Stomach (tissue), 8 donors: ENCODE measurements at regions not wholly inside any gene's neighbourhood (a gene's known extent, or its start where the extent isn't known, plus 50 kb on each side); places are given as distances from the start of the nearest gene placed in this dataset.

Experiments
- DNase-seq, 2 donors: peaks; one replicate each; pipeline versions ENCODE4 v3.0.0 to v3.0.0-alpha.2; 2013 to 2019
- H3K27ac ChIP-seq, 5 donors: fragments of 200-600 bp in 4 of 5; sonication (generic) in 4 of 5; one replicate each; pipeline ENCODE4 v1.5.1; 2013 to 2019; ENCODE audit warnings: mild to moderate bottlenecking in 1 of 5, moderate library complexity in 1 of 5
- H3K27me3 ChIP-seq, 3 donors: fragments of 200-600 bp; sonication (generic); one replicate each; pipeline ENCODE4 v1.5.1; 2017 to 2019; ENCODE audit warnings: mixed run types in 1 of 3
- H3K36me3 ChIP-seq, 4 donors: fragments of 200-600 bp; sonication (generic); 1 replicate in 3 of 4; 2 replicates in 1 of 4; pipeline ENCODE4 v1.5.1; 2016 to 2019
- H3K4me1 ChIP-seq, 4 donors: fragments of 200-600 bp; sonication (generic); one replicate each; pipeline ENCODE4 v1.5.1; 2016 to 2019
- H3K4me3 ChIP-seq, 4 donors: fragments of 200-600 bp; sonication (generic) in 3 of 4; one replicate each; pipeline ENCODE4 v1.5.1; 2016 to 2019; ENCODE audit warnings: mild to moderate bottlenecking in 1 of 4
- H3K9me3 ChIP-seq, 4 donors: fragments of 200-600 bp; sonication (generic); one replicate each; pipeline ENCODE4 v1.5.1; 2016 to 2019
- CTCF ChIP-seq, 7 experiments: fragments of 450-650 bp in 4 of 7; fragments of 200-600 bp in 3 of 7; sonication (generic) in 3 of 7; IDR thresholded peaks; one replicate each; pipeline ENCODE4 v1.5.1; 2016 to 2019; ENCODE audit warnings: antibody characterized with exemption in 7 of 7, control low read depth in 2 of 7, mild to moderate bottlenecking in 1 of 7
- EP300 ChIP-seq: sonication (generic); formaldehyde crosslinking; IDR thresholded peaks from one replicate; pipeline ENCODE4 v1.6.1; 2017; ENCODE audit warnings: antibody characterized with exemption
- POLR2A ChIP-seq, 4 donors: fragments of 450-650 bp; IDR thresholded peaks; one replicate each; pipeline ENCODE4 v1.6.1; 2016; ENCODE audit warnings: antibody characterized with exemption in 4 of 4, control low read depth in 2 of 4, mild to moderate bottlenecking in 1 of 4, moderate library complexity in 1 of 4
- POLR2AphosphoS5 ChIP-seq, 3 donors: sonication (generic); formaldehyde crosslinking; IDR thresholded peaks; one replicate each; pipeline ENCODE4 v1.6.1; 2016; ENCODE audit warnings: antibody characterized with exemption in 3 of 3
- WGBS, 5 donors: extraction: QIAGEN DNeasy Blood & Tissue Kit in 3 of 5; methylation state at CpG; one replicate each; pipeline versions ENCODE4 v1.1.5 to v1.1.7; 2013 to 2018; 5-methylcytosine and 5-hydroxymethylcytosine counted together
- intact Hi-C: fragments of 100-400 bp; cut with DNase I; formaldehyde crosslinking; loops from one replicate; pipeline ENCODE4 v1.15.1; 2023; ENCODE audit warnings: low total_unique reads
- donor health status: healthy with polysubstance abuse.
- donor health status: Bipolar disorder and iron deficiency.
- donor health status: healthy.

- no peak for DNase-seq
- WGBS, 5 donors = 72 to 84% (median 81%) methylated on average over 10 of the region's 10 CpGs
- H3K4me3 ChIP-seq = no peak overlapping the region
- intact Hi-C loops = no loop called here
- H3K27me3 ChIP-seq = peaks cover 3 to 82% (median 8%) of the 10 kb centered on the region in 3 donors
- H3K36me3 ChIP-seq = no peaks in the 10 kb centered on the region
- no peaks in the 10 kb centered on the region for H3K9me3 ChIP-seq
- TF ChIP-seq EP300 (no peak), POLR2AphosphoS5 (IDR thresholded peaks at IDR 0.05) (no peak), CTCF (IDR thresholded peaks at IDR 0.05) (no peak), POLR2A (IDR thresholded peaks at IDR 0.05) (no peak)
- no peaks in the 10 kb centered on the region for H3K4me1 ChIP-seq
- H3K27ac ChIP-seq = no peak overlapping the region
Observed at GRCh38 chr16:86960266-86960665, 356.9 kb downstream of the C16orf95 start.

GRCh38 chr16:86961171-86961601, 356.0 kb downstream of the C16orf95 start:
- Histone ChIP-seq H3K4me3 (no peak overlapping the region), H3K27me3 (peaks cover 3 to 74% (median 8%) of the 10 kb centered on the region in 3 donors)
- 61 to 81% (median 76%) methylated on average over 17 of the region's 17 CpGs for WGBS, 5 donors

GRCh38 chr16:86962259-86962658, 354.9 kb downstream of the C16orf95 start:
- no peak overlapping the region for H3K27ac ChIP-seq
- 69 to 78% (median 74%) methylated on average over 7 of the region's 7 CpGs for WGBS, 5 donors

More at GRCh38 chr16:86961171-86961601, 356.0 kb downstream of the C16orf95 start:
- TF ChIP-seq EP300 = no peak
- no peak for TF ChIP-seq POLR2AphosphoS5 (IDR thresholded peaks at IDR 0.05)
- no peak for TF ChIP-seq CTCF (IDR thresholded peaks at IDR 0.05)
- no peak for TF ChIP-seq POLR2A (IDR thresholded peaks at IDR 0.05)
- Histone ChIP-seq H3K9me3 (no peaks in the 10 kb centered on the region), H3K4me1 (no peaks in the 10 kb centered on the region), H3K27ac (no peak overlapping the region), H3K36me3 (no peaks in the 10 kb centered on the region)
- intact Hi-C loops = no loop called here
- DNase-seq = peak in 1 of 2 donors; percentile 56

GRCh38 chr16:86962913-86963312, 354.3 kb downstream of the C16orf95 start:
- peak in 1 of 2 donors; percentile 38 for DNase-seq

More at GRCh38 chr16:86962259-86962658, 354.9 kb downstream of the C16orf95 start:
- Histone ChIP-seq H3K4me1 (no peaks in the 10 kb centered on the region), H3K9me3 (no peaks in the 10 kb centered on the region), H3K4me3 (no peak overlapping the region), H3K36me3 (no peaks in the 10 kb centered on the region), H3K27me3 (peaks cover 3 to 65% (median 8%) of the 10 kb centered on the region in 3 donors)
- TF ChIP-seq POLR2A (IDR thresholded peaks at IDR 0.05) (no peak), EP300 (no peak), CTCF (IDR thresholded peaks at IDR 0.05) (no peak), POLR2AphosphoS5 (IDR thresholded peaks at IDR 0.05) (no peak)
- intact Hi-C loops = no loop called here
- DNase-seq = no peak

More at GRCh38 chr16:86962913-86963312, 354.3 kb downstream of the C16orf95 start:
- H3K27ac ChIP-seq = no peak overlapping the region
- no peaks in the 10 kb centered on the region for H3K36me3 ChIP-seq
- no peak overlapping the region for H3K4me3 ChIP-seq
- TF ChIP-seq POLR2A (IDR thresholded peaks at IDR 0.05) = no peak
- TF ChIP-seq POLR2AphosphoS5 (IDR thresholded peaks at IDR 0.05) = no peak
- TF ChIP-seq CTCF (IDR thresholded peaks at IDR 0.05) = no peak
- TF ChIP-seq EP300 = no peak
- no peaks in the 10 kb centered on the region for H3K4me1 ChIP-seq
- WGBS, 5 donors = 30 to 67% (median 42%) methylated on average over 9 to 11 of the region's 11 CpGs
- H3K27me3 ChIP-seq = peaks cover 3 to 58% (median 8%) of the 10 kb centered on the region in 3 donors
- intact Hi-C loops = no loop called here
- no peaks in the 10 kb centered on the region for H3K9me3 ChIP-seq
